Mammary epithelial cell (primary cell): ENCODE measurements at regions not wholly inside any gene's neighbourhood (a gene's known extent, or its start where the extent isn't known, plus 50 kb on each side); places are given as distances from the start of the nearest gene placed in this dataset.

Experiments
- CTCF ChIP-seq, 2 donors: IDR thresholded peaks in 1 of 2; conservative IDR thresholded peaks in 1 of 2; 2 replicates each; pipeline ENCODE4 v1.5.1; 2011 to 2012; ENCODE audit warnings: inconsistent platforms in 2 of 2, low read length in 2 of 2, mild to moderate bottlenecking in 2 of 2, control low read depth in 1 of 2, low read depth in 1 of 2; ENCODE audit not compliant: insufficient read depth in 1 of 2; ENCODE audit errors: extremely low read depth in 1 of 2
- EZH2 ChIP-seq: IDR thresholded peaks from 2 replicates; pipeline ENCODE4 v1.6.1; 2012; ENCODE audit warnings: low read length, inconsistent platforms, borderline replicate concordance

DNA sequence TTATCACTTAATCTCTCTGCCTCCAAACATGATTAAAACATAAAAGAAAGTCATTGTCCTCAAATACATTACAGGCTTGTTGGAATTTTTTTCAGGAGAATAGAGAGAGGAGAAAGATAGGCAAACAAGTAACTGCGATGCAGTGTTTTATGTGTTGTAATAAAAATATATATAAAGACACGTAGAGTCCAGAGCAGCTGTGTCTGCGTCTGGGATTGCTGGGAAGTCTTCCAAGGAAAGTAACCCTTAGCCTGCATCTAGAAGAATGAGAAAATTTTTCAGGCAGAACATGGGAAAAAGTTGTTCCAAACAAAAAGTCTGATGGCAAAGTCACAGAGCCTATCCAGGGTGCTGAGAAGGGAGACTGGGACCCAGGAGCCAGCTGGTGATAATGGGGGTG is 91.8 kb upstream of the ST6GAL2 start:
- TF ChIP-seq CTCF (conservative IDR thresholded peaks at IDR 0.05 in 1 of 2, IDR thresholded peaks at IDR 0.05 in 1 of 2; ENCODE audit: extremely low read depth in 1 of 2, insufficient read depth in 1 of 2, low read depth in 1 of 2, low read length in 2 of 2) (no peak), EZH2 (no peak)
